Dermis blood vessel endothelial cell (primary cell): ENCODE measurements at regions not wholly inside any gene's neighbourhood (a gene's known extent, or its start where the extent isn't known, plus 50 kb on each side); places are given as distances from the start of the nearest gene placed in this dataset.
"Not testable (repeated sequence)": the region's sequence is repeated elsewhere in the genome, so short reads cannot be mapped to it uniquely, and the experiment has no call there.

Source experiments
- DNase-seq: peaks from one replicate; pipeline ENCODE4 v3.0.0; 2010

GRCh38 chr7:85289279-85289678 lies 102.4 kb upstream of the SEMA3D start:
- DNase-seq, result no peak

GRCh38 chr7:85287106-85287825 lies 100.4 kb upstream of the SEMA3D start:
- DNase-seq, result no peak

DNA sequence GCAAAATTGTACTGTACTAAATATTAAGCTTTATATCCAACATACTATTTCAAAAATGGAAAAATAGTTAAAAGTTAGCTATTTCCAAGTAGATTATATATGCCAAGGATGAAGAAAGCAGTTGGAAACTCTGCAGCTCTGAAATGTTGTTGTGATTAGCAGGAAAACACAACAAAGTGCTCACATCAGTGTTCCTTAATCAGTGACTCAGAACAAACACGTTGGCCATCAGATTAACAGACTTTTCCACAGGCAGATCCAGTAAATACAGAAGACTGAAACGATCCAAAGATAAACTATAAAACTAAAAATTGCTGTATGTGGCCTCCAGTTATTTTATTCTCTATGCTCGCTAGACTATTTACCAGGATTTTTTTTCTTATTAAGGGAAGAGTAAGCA lies 99.6 kb upstream of the SEMA3D start:
- no peak for DNase-seq

- no peak for DNase-seq
Measured at GRCh38 chr7:85285527-85285926, 98.7 kb upstream of the SEMA3D start.

- DNase-seq, result no peak
Measured at GRCh38 chr7:85275204-85275603, 88.3 kb upstream of the SEMA3D start.

DNA sequence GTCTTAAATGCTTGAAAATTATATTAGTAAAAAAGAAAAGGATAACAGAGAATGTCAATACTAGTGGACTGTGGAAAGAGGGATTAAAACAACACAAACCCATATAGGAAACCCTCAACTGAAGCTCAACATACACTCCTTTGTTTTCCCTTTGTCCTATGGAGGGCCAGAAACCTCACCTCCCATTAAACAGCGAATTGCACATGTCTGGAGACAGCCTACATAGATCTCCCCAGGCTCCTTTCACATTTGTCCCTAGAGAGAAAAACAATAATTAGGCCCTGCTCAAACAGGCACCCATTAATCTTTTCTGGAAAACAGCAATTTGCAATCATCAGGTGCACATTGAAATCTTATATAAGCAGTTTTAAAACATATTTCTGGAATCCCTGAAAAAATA lies 87.6 kb upstream of the SEMA3D start:
- no peak for DNase-seq

- DNase-seq, result no peak
Measured at GRCh38 chr7:85262891-85263290, 76.0 kb upstream of the SEMA3D start.

DNA sequence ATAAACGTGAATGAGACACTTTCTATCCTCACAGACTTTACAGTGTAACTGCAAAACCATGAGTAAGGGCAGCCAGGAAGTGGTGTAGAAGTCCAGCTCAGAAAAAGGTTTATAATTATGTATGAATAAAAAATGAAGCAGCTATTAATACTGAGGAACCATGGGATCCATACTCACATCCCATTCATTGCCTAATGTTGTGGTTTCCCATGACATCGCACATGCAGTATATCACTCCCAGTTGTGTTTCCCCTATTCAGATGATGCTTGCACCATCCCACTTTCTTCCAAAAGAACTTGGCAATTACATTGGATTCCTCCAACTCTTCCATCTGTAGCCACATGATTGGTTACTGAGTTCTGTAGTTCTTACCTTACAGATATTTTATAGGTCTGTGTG lies 74.5 kb upstream of the SEMA3D start:
- DNase-seq, result no peak

DNA sequence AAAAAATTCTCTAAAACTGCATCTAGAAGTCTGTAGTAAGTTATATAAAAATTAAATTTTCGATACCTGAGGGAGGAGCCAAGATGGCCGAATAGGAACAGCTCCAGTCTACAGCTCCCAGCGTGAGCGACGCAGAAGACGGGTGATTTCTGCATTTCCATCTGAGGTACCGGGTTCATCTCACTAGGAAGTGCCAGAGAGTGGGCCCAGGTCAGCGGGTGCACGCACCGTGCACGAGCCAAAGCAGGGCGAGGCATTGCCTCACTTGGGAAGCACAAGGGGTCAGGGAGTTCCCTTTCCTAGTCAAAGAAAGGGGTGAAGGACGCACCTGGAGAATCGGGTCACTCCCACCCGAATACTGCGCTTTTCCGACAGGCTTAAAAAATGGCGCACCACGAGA lies 62.9 kb upstream of the SEMA3D start:
- DNase-seq, result not testable (repeated sequence)

DNA sequence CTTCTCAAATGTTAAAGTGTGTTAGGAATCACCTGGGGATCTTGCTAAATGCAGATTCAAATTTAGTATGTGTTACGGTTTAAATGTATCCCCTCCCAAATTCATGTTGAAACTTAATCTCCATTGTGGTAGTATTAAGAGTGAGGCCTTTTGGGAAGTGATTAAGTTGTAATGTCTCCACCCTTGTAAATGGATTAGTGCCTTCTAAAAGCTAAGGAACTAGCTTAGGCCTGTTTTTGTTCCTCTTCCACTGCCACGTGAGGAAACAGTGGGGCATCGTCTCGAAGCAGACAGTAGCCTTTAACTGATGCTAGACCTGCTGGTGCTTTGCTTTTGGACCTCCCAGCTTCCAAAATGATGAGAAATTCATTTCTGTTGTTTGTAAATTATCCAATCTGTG lies 52.3 kb upstream of the SEMA3D start:
- DNase-seq, result no peak

DNA sequence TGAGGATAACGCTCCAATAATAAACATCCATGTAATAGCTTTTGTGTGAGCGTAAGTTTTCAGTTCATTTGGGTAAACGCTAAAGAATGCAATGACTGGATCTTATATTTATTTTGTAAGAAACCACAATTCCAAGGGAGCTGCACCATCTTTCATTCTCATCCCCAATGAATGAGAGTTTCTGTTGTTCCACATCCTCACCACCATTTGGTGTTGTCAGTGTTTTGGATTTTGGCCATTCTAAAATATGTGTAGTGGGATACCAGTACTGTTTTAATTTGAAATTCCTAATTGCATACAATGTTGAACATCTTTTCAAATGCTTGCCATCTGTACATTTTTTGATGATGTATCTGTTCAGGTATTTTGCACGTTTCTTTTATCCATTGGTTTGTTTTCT lies 50.9 kb upstream of the SEMA3D start:
- no peak for DNase-seq
